ENCODE measurements at regions not wholly inside any gene's neighbourhood (a gene's known extent, or its start where the extent isn't known, plus 50 kb on each side); places are given as distances from the start of the nearest gene placed in this dataset.

- ChIA-PET CTCF (no interaction called here), POLR2A (no interaction called here)
- no peak for TF ChIP-seq ZNF239 (tag by site-specific recombination; IDR thresholded peaks at IDR 0.05)
- TF ChIP-seq SP2 (tag by site-specific recombination; IDR thresholded peaks at IDR 0.05) = no peak
- TF ChIP-seq PBX3 (CRISPR knock-in tag; IDR thresholded peaks at IDR 0.05) = no peak
- no peak for TF ChIP-seq ZNF473 (tag by site-specific recombination; IDR thresholded peaks at IDR 0.05)
- no peak for TF ChIP-seq ZXDB (tag by site-specific recombination; IDR thresholded peaks at IDR 0.05)
- no peak for TF ChIP-seq ZNF18 (tag by site-specific recombination; IDR thresholded peaks at IDR 0.05)
- TF ChIP-seq ZNF768 (tag by site-specific recombination; IDR thresholded peaks at IDR 0.05) = no peak
- TF ChIP-seq ZBTB17 (tag by site-specific recombination; IDR thresholded peaks at IDR 0.05) = no peak
- TF ChIP-seq ZNF2 (tag by site-specific recombination; IDR thresholded peaks at IDR 0.05) = no peak
- TF ChIP-seq ZBTB44 (tag by site-specific recombination; IDR thresholded peaks at IDR 0.05) = no peak
- no peak for TF ChIP-seq ZNF530 (tag by site-specific recombination; IDR thresholded peaks at IDR 0.05; ENCODE audit: low read depth)
- no peak for TF ChIP-seq MZF1 (tag by site-specific recombination; IDR thresholded peaks at IDR 0.05; ENCODE audit: borderline replicate concordance)
- no peak for TF ChIP-seq ZNF776 (tag by site-specific recombination; IDR thresholded peaks at IDR 0.05; ENCODE audit: borderline replicate concordance)
- no peak for TF ChIP-seq ZNF692 (tag by site-specific recombination; IDR thresholded peaks at IDR 0.05)
- no peak for TF ChIP-seq IKZF3 (tag by site-specific recombination; IDR thresholded peaks at IDR 0.05)
- TF ChIP-seq ZNF394 (tag by site-specific recombination; IDR thresholded peaks at IDR 0.05; ENCODE audit: borderline replicate concordance) = no peak
- TF ChIP-seq ZNF26 (tag by site-specific recombination; IDR thresholded peaks at IDR 0.05) = no peak
- H3K4me1 ChIP-seq (ENCODE audit: control insufficient read depth, insufficient read depth, low read length) = no peaks in the 10 kb centered on the region
- no peak overlapping the region for H3K27ac ChIP-seq (ENCODE audit: extremely low read depth, low read depth, low read length)
- no peaks in the 10 kb centered on the region for H3K36me3 ChIP-seq (ENCODE audit: control insufficient read depth in 2 of 2, insufficient read depth in 1 of 2, low read length in 2 of 2)
- H3K4me3 ChIP-seq (ENCODE audit: low read depth, low read length) = no peak overlapping the region
- H3K9me3 ChIP-seq (ENCODE audit: control insufficient read depth, insufficient read depth, low read depth, low read length) = no peaks in the 10 kb centered on the region
Measured at GRCh38 chr17:77852731-77853130, 105.8 kb upstream of the TNRC6C start.

- Histone ChIP-seq H3K9me3 (ENCODE audit: control insufficient read depth, insufficient read depth, low read depth, low read length) (no peaks in the 10 kb centered on the region), H3K36me3 (ENCODE audit: control insufficient read depth in 2 of 2, insufficient read depth in 1 of 2, low read length in 2 of 2) (no peaks in the 10 kb centered on the region), H3K4me3 (ENCODE audit: low read depth, low read length) (no peak overlapping the region), H3K4me1 (ENCODE audit: control insufficient read depth, insufficient read depth, low read length) (no peaks in the 10 kb centered on the region), H3K27ac (ENCODE audit: extremely low read depth, low read depth, low read length) (no peak overlapping the region)
- ChIA-PET CTCF (interaction anchor here (0.5 to 1.3 kb wide), 2 partner anchors 11 to 423 kb away, joined by 3 to 8 read pairs; no protein-coding TSS in a partner anchor), POLR2A (no interaction called here)
- TF ChIP-seq ZNF48 (tag by site-specific recombination; IDR thresholded peaks at IDR 0.05) (no peak), ZNF654 (tag by site-specific recombination; IDR thresholded peaks at IDR 0.05; ENCODE audit: low read depth) (no peak), OSR2 (tag by site-specific recombination; IDR thresholded peaks at IDR 0.05) (no peak), ZSCAN30 (tag by site-specific recombination; IDR thresholded peaks at IDR 0.05) (no peak), ZNF473 (tag by site-specific recombination; IDR thresholded peaks at IDR 0.05) (no peak), ZNF335 (tag by site-specific recombination; conservative IDR thresholded peaks at IDR 0.05) (no peak), KLF9 (tag by site-specific recombination; IDR thresholded peaks at IDR 0.05; ENCODE audit: low read depth) (no peak), SCRT1 (tag by site-specific recombination; IDR thresholded peaks at IDR 0.05; ENCODE audit: borderline replicate concordance) (no peak), ZNF707 (tag by site-specific recombination; IDR thresholded peaks at IDR 0.05) (no peak), KLF8 (tag by site-specific recombination; IDR thresholded peaks at IDR 0.05) (no peak)
- TF ChIP-seq, protein P1, sequence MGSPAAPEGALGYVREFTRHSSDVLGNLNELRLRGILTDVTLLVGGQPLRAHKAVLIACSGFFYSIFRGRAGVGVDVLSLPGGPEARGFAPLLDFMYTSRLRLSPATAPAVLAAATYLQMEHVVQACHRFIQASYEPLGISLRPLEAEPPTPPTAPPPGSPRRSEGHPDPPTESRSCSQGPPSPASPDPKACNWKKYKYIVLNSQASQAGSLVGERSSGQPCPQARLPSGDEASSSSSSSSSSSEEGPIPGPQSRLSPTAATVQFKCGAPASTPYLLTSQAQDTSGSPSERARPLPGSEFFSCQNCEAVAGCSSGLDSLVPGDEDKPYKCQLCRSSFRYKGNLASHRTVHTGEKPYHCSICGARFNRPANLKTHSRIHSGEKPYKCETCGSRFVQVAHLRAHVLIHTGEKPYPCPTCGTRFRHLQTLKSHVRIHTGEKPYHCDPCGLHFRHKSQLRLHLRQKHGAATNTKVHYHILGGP (tag by site-specific recombination; IDR thresholded peaks at IDR 0.05) = no peak
Measured at GRCh38 chr17:77853191-77853977, 105.1 kb upstream of the TNRC6C start.
